ENCODE measurements at regions not wholly inside any gene's neighbourhood (a gene's known extent, or its start where the extent isn't known, plus 50 kb on each side); places are given as distances from the start of the nearest gene placed in this dataset.

DNA sequence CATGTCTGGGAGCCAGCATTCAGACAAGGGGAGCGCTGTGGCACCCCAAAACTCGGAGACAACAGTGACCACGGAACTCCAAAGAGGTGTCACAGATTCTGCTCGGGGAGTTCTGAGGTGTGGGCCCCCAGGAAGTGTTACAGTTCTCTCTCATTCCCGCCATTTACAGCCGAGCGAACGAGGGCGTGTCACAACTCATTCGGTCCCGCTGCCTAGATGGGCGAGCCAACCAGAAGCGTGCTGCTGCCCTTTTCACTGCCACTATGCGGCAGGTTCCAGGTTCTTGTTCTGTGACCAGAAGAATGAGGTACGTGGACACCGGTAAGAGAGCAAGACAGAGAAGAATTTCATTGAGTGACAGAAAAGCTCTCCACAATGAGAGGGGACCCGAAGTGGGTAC lies 1370.6 kb upstream of the AGA start:
- no peak for TF ChIP-seq POLR2A (IDR thresholded peaks at IDR 0.05)
- TF ChIP-seq, protein P1, sequence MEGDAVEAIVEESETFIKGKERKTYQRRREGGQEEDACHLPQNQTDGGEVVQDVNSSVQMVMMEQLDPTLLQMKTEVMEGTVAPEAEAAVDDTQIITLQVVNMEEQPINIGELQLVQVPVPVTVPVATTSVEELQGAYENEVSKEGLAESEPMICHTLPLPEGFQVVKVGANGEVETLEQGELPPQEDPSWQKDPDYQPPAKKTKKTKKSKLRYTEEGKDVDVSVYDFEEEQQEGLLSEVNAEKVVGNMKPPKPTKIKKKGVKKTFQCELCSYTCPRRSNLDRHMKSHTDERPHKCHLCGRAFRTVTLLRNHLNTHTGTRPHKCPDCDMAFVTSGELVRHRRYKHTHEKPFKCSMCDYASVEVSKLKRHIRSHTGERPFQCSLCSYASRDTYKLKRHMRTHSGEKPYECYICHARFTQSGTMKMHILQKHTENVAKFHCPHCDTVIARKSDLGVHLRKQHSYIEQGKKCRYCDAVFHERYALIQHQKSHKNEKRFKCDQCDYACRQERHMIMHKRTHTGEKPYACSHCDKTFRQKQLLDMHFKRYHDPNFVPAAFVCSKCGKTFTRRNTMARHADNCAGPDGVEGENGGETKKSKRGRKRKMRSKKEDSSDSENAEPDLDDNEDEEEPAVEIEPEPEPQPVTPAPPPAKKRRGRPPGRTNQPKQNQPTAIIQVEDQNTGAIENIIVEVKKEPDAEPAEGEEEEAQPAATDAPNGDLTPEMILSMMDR (IDR thresholded peaks at IDR 0.05), result no peak
